DMS114 treated with DMSO at 0.1 percent for 48 hours (cell line): ENCODE measurements at regions not wholly inside any gene's neighbourhood (a gene's known extent, or its start where the extent isn't known, plus 50 kb on each side); places are given as distances from the start of the nearest gene placed in this dataset.

ENCODE experiments used
- DNase-seq: peaks from one replicate; lab custom pipeline; 2025; ENCODE audit not compliant: unreplicated experiment; lab: John Stamatoyannopoulos, UW

- no peak for DNase-seq
These were observed 183.8 kb downstream of the KLF5 start for GRCh38 chr13:73242515-73243015.

GRCh38 chr13:73240193-73240592, 181.4 kb downstream of the KLF5 start:
- no peak for DNase-seq

- DNase-seq, result no peak
These were observed 176.6 kb downstream of the KLF5 start for GRCh38 chr13:73235385-73235784.

GRCh38 chr13:73231471-73231870, 172.7 kb downstream of the KLF5 start:
- no peak for DNase-seq

- DNase-seq, result no peak
These were observed 171.9 kb downstream of the KLF5 start for GRCh38 chr13:73230716-73231115.

- no peak for DNase-seq
These were observed 169.7 kb downstream of the KLF5 start for GRCh38 chr13:73228546-73228945.

GRCh38 chr13:73225990-73226389, 167.2 kb downstream of the KLF5 start:
- DNase-seq, result no peak

- no peak for DNase-seq
These were observed 165.9 kb downstream of the KLF5 start for GRCh38 chr13:73224703-73225102.

GRCh38 chr13:73223372-73223781, 164.6 kb downstream of the KLF5 start:
- no peak for DNase-seq

GRCh38 chr13:73222627-73223305, 164.0 kb downstream of the KLF5 start:
- no peak for DNase-seq

- DNase-seq, result no peak
These were observed 162.3 kb downstream of the KLF5 start for GRCh38 chr13:73220966-73221720.

- no peak for DNase-seq
These were observed 159.4 kb downstream of the KLF5 start for GRCh38 chr13:73218181-73218580.

GRCh38 chr13:73216381-73216831, 157.6 kb downstream of the KLF5 start:
- no peak for DNase-seq

GRCh38 chr13:73215823-73216222, 157.0 kb downstream of the KLF5 start:
- no peak for DNase-seq

GRCh38 chr13:73212482-73212881, 153.7 kb downstream of the KLF5 start:
- DNase-seq, result no peak

- no peak for DNase-seq
These were observed 151.5 kb downstream of the KLF5 start for GRCh38 chr13:73210218-73210883.

- no peak for DNase-seq
These were observed 146.1 kb downstream of the KLF5 start for GRCh38 chr13:73204952-73205351.

GRCh38 chr13:73201626-73202025, 142.8 kb downstream of the KLF5 start:
- DNase-seq, result no peak

GRCh38 chr13:73198991-73199411, 140.2 kb downstream of the KLF5 start:
- DNase-seq, result no peak

- DNase-seq, result no peak
These were observed 136.3 kb downstream of the KLF5 start for GRCh38 chr13:73195091-73195490.

GRCh38 chr13:73194310-73194709, 135.5 kb downstream of the KLF5 start:
- no peak for DNase-seq

GRCh38 chr13:73193554-73193953, 134.7 kb downstream of the KLF5 start:
- DNase-seq, result no peak
